HFFc6 (cell line): ENCODE measurements at regions not wholly inside any gene's neighbourhood (a gene's known extent, or its start where the extent isn't known, plus 50 kb on each side); places are given as distances from the start of the nearest gene placed in this dataset.
A peak's percentile ranks its signal among the peaks of the same experiment; 100 is the strongest.

Experiments used
- DNase-seq: peaks from one replicate; pipeline ENCODE4 v3.0.0-alpha.2; 2018
- H3K27ac Mint-ChIP-seq: 2 replicates; pipeline ENCODE4 v1.8.0; 2020; ENCODE audit warnings: mild to moderate bottlenecking, mixed read lengths
- H3K27me3 Mint-ChIP-seq: 2 replicates; pipeline ENCODE4 v1.8.0; 2021; ENCODE audit warnings: mild to moderate bottlenecking, moderate library complexity, mixed read lengths; ENCODE audit not compliant: insufficient read depth
- H3K36me3 Mint-ChIP-seq: 2 replicates; pipeline ENCODE4 v1.8.0; 2021; ENCODE audit warnings: low read depth, mixed read lengths
- H3K4me1 Mint-ChIP-seq: 2 replicates; pipeline ENCODE4 v1.8.0; 2020; ENCODE audit warnings: low read depth, mixed read lengths
- H3K4me3 Mint-ChIP-seq: 2 replicates; pipeline ENCODE4 v1.8.0; 2020; ENCODE audit warnings: mild to moderate bottlenecking, moderate library complexity, mixed read lengths
- H3K9me3 Mint-ChIP-seq: 2 replicates; pipeline ENCODE4 v1.8.0; 2020; ENCODE audit warnings: mild to moderate bottlenecking, mixed read lengths
- CTCF ChIP-seq: fragments of 200-600 bp; sonication (generic); IDR thresholded peaks from 2 replicates; pipeline ENCODE4 v1.5.0; 2021; ENCODE audit warnings: antibody characterized with exemption, mild to moderate bottlenecking

- Mint-ChIP-seq H3K27ac (no peak overlapping the region), H3K4me3 (no peak overlapping the region), H3K4me1 (peaks cover 9% of the 10 kb centered on the region; the same call in 1 of the 2 replicates), H3K36me3 (no peaks in the 10 kb centered on the region), H3K9me3 (no peaks in the 10 kb centered on the region), H3K27me3 (peaks cover 2% of the 10 kb centered on the region; the same call in 1 of the 2 replicates)
- no peak for DNase-seq
- no peak for TF ChIP-seq CTCF
Measured at GRCh38 chr13:30560212-30560611, 57.5 kb upstream of the USPL1 start.

- peak; percentile 32 for DNase-seq
- no peaks in the 10 kb centered on the region for H3K9me3 Mint-ChIP-seq
- H3K36me3 Mint-ChIP-seq = no peaks in the 10 kb centered on the region
- TF ChIP-seq CTCF = no peak
- H3K27ac Mint-ChIP-seq = no peak overlapping the region; the same call in 1 of the 2 replicates
- H3K4me3 Mint-ChIP-seq = no peak overlapping the region
- peaks cover 2% of the 10 kb centered on the region; the same call in 1 of the 2 replicates for H3K27me3 Mint-ChIP-seq
- H3K4me1 Mint-ChIP-seq = peaks cover 9% of the 10 kb centered on the region; the same call in 1 of the 2 replicates
Measured at GRCh38 chr13:30561511-30561910, 56.2 kb upstream of the USPL1 start.

- Mint-ChIP-seq H3K4me1 (peaks cover 20% of the 10 kb centered on the region), H3K27ac (no peak overlapping the region), H3K36me3 (no peaks in the 10 kb centered on the region), H3K9me3 (no peaks in the 10 kb centered on the region), H3K4me3 (no peak overlapping the region), H3K27me3 (peaks cover 2% of the 10 kb centered on the region; the same call in 1 of the 2 replicates)
- DNase-seq = no peak
- TF ChIP-seq CTCF = no peak
Measured at GRCh38 chr13:30564489-30564888, 53.2 kb upstream of the USPL1 start.

- no peak for DNase-seq
- Mint-ChIP-seq H3K4me3 (no peak overlapping the region), H3K4me1 (peaks cover 32% of the 10 kb centered on the region), H3K27me3 (peaks cover 2% of the 10 kb centered on the region; the same call in 1 of the 2 replicates), H3K27ac (no peak overlapping the region), H3K36me3 (no peaks in the 10 kb centered on the region), H3K9me3 (no peaks in the 10 kb centered on the region)
- no peak for TF ChIP-seq CTCF
Measured at GRCh38 chr13:30565658-30566057, 52.1 kb upstream of the USPL1 start.

- Mint-ChIP-seq H3K4me1 (peaks cover 32% of the 10 kb centered on the region), H3K27me3 (no peaks in the 10 kb centered on the region), H3K27ac (no peak overlapping the region), H3K4me3 (no peak overlapping the region), H3K36me3 (no peaks in the 10 kb centered on the region), H3K9me3 (no peaks in the 10 kb centered on the region)
- TF ChIP-seq CTCF = no peak
- no peak for DNase-seq
Measured at GRCh38 chr13:30567072-30567471, 50.6 kb upstream of the USPL1 start.
